CD4-positive, alpha-beta T cell (primary cell): ENCODE measurements at regions not wholly inside any gene's neighbourhood (a gene's known extent, or its start where the extent isn't known, plus 50 kb on each side); places are given as distances from the start of the nearest gene placed in this dataset.

Experiments
- ATAC-seq: fragments of 200-7000 bp; cut with Tn5 transposase; one replicate; pipeline ENCODE4 v1.10.0; 2022; ENCODE audit warnings: mild to moderate bottlenecking; ENCODE audit not compliant: poor library complexity
- CTCF ChIA-PET: fragments of 350-600 bp; sonication (Branson Sonifier 250); formaldehyde crosslinking; loops from one replicate; lab custom pipeline; 2021; ENCODE audit warnings: antibody characterized with exemption, inconsistent platforms; lab: Charles Lee
- POLR2A ChIA-PET: fragments of 350-600 bp; sonication (Branson Sonifier 250); formaldehyde crosslinking; loops from one replicate; lab custom pipeline; 2021; ENCODE audit warnings: antibody characterized with exemption, inconsistent platforms; lab: Charles Lee
- DNase-seq, 14 experiments: peaks; one replicate each; pipeline ENCODE4 v3.0.0-alpha.2; 2013 to 2020; ENCODE audit warnings: mixed read lengths in 2 of 14
- H3K27ac ChIP-seq, 2 donors: one replicate each; pipeline versions ENCODE4 v1.5.1 to v1.7.0; 2013; ENCODE audit warnings: low read length in 2 of 2, low read depth in 1 of 2, mild to moderate bottlenecking in 1 of 2
- H3K27me3 ChIP-seq, 2 experiments: 1 replicate in 1 of 2; 2 replicates in 1 of 2; pipeline versions ENCODE4 v1.6.1 to v1.7.0; 2013; ENCODE audit warnings: low read length in 2 of 2, control low read depth in 1 of 2, mild to moderate bottlenecking in 1 of 2, moderate library complexity in 1 of 2; ENCODE audit not compliant: insufficient read depth in 2 of 2, control insufficient read depth in 1 of 2
- H3K36me3 ChIP-seq: one replicate; pipeline ENCODE4 v1.6.1; 2013; ENCODE audit warnings: low read length, control low read depth; ENCODE audit not compliant: insufficient read depth
- H3K4me1 ChIP-seq: one replicate; pipeline ENCODE4 v1.6.1; 2013; ENCODE audit warnings: low read length, control low read depth; ENCODE audit not compliant: insufficient read depth
- H3K4me3 ChIP-seq: one replicate; pipeline ENCODE4 v1.5.1; 2013; ENCODE audit warnings: mild to moderate bottlenecking, low read length, moderate library complexity
- H3K9me3 ChIP-seq, 2 experiments: 1 replicate in 1 of 2; 2 replicates in 1 of 2; pipeline versions ENCODE4 v1.6.1 to v1.7.0; 2013; ENCODE audit warnings: low read length in 2 of 2, mild to moderate bottlenecking in 2 of 2, control low read depth in 1 of 2, moderate library complexity in 1 of 2; ENCODE audit not compliant: control insufficient read depth in 1 of 2, insufficient read depth in 1 of 2
- H3K27ac Mint-ChIP-seq: one replicate; pipeline ENCODE4 v1.8.0; 2020; ENCODE audit warnings: mixed read lengths
- H3K27me3 Mint-ChIP-seq: one replicate; pipeline ENCODE4 v1.8.0; 2021; ENCODE audit warnings: mixed read lengths
- H3K36me3 Mint-ChIP-seq: one replicate; pipeline ENCODE4 v1.8.0; 2021; ENCODE audit warnings: low read depth, mixed read lengths
- H3K4me1 Mint-ChIP-seq: one replicate; pipeline ENCODE4 v1.8.0; 2021; ENCODE audit warnings: low read depth, mixed read lengths
- H3K4me3 Mint-ChIP-seq: one replicate; pipeline ENCODE4 v1.8.0; 2020; ENCODE audit warnings: mild to moderate bottlenecking, mixed read lengths
- H3K9me3 Mint-ChIP-seq: one replicate; pipeline ENCODE4 v1.8.0; 2020; ENCODE audit warnings: mixed read lengths
- intact Hi-C, 2 experiments: fragments of 100-400 bp; cut with DNase I in 1 of 2; cut with micrococcal nuclease in 1 of 2; formaldehyde crosslinking; loops; one replicate each; pipeline versions ENCODE4 v1.15.1 to v1.9.0; 2023 to 2025; cut with DNase I, micrococcal nuclease
- TF ChIP-seq, protein P1 (sequence below): fragments of 200-600 bp; IDR thresholded peaks from one replicate; pipeline ENCODE4 v1.8.0; 2022; ENCODE audit warnings: antibody characterized with exemption, mild to moderate bottlenecking

GRCh38 chr3:35088943-35089342 is 550.4 kb upstream of the ARPP21 start:
- ATAC-seq: no peak
- DNase-seq: no peak
- Mint-ChIP-seq H3K4me3 (no peak overlapping the region), H3K27ac (no peak overlapping the region), H3K27me3 (no peaks in the 10 kb centered on the region), H3K9me3 (peaks cover 18% of the 10 kb centered on the region), H3K4me1 (no peaks in the 10 kb centered on the region), H3K36me3 (no peaks in the 10 kb centered on the region)
- Histone ChIP-seq H3K27me3 (no peaks in the 10 kb centered on the region), H3K9me3 (peaks cover 0 to 13% of the 10 kb centered on the region in 2 experiments), H3K36me3 (no peaks in the 10 kb centered on the region), H3K4me1 (no peaks in the 10 kb centered on the region), H3K27ac (no peak overlapping the region), H3K4me3 (no peak overlapping the region)
- intact Hi-C loops: no loop called here
- TF ChIP-seq, protein P1, sequence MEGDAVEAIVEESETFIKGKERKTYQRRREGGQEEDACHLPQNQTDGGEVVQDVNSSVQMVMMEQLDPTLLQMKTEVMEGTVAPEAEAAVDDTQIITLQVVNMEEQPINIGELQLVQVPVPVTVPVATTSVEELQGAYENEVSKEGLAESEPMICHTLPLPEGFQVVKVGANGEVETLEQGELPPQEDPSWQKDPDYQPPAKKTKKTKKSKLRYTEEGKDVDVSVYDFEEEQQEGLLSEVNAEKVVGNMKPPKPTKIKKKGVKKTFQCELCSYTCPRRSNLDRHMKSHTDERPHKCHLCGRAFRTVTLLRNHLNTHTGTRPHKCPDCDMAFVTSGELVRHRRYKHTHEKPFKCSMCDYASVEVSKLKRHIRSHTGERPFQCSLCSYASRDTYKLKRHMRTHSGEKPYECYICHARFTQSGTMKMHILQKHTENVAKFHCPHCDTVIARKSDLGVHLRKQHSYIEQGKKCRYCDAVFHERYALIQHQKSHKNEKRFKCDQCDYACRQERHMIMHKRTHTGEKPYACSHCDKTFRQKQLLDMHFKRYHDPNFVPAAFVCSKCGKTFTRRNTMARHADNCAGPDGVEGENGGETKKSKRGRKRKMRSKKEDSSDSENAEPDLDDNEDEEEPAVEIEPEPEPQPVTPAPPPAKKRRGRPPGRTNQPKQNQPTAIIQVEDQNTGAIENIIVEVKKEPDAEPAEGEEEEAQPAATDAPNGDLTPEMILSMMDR: no peak
- ChIA-PET POLR2A (no interaction called here), CTCF (no interaction called here)

GRCh38 chr3:35114686-35115085 is 524.6 kb upstream of the ARPP21 start:
- TF ChIP-seq, protein P1: no peak
- CTCF ChIA-PET: no interaction called here
- no peaks in the 10 kb centered on the region for H3K4me1 ChIP-seq
- POLR2A ChIA-PET: interaction anchor here (0.7 kb wide), 1 partner anchor 9 kb away, joined by 3 read pairs; no protein-coding TSS in a partner anchor
- Mint-ChIP-seq H3K27me3 (no peaks in the 10 kb centered on the region), H3K36me3 (no peaks in the 10 kb centered on the region), H3K9me3 (no peaks in the 10 kb centered on the region), H3K4me1 (no peaks in the 10 kb centered on the region), H3K27ac (no peak overlapping the region), H3K4me3 (no peak overlapping the region)
- no peak overlapping the region for H3K4me3 ChIP-seq
- no peaks in the 10 kb centered on the region for H3K9me3 ChIP-seq
- DNase-seq (no peak), ATAC-seq (no peak)
- no peaks in the 10 kb centered on the region for H3K36me3 ChIP-seq
- no peaks in the 10 kb centered on the region for H3K27me3 ChIP-seq
- H3K27ac ChIP-seq: no peak overlapping the region
- intact Hi-C loops: no loop called here

DNA sequence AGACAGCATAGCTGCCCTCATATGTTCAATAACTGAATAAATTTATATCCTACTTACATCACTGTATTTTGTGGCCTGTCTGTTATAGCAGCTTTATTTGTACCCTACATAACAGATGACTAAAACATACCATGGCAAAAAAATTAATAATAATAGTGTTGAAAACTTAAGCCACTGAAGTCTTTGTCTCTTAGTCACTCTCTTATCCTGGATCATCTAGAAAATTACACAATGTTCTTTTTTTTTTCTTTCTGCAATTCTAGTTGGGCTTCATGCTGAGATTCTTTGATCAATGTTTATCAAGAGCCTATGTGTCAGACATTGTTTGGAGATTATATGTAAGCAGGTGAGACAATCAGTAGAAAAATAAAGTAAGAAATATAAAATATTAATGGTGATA is 519.3 kb upstream of the ARPP21 start:
- Histone ChIP-seq H3K27me3 (no peaks in the 10 kb centered on the region), H3K36me3 (no peaks in the 10 kb centered on the region), H3K4me3 (no peak overlapping the region), H3K9me3 (no peaks in the 10 kb centered on the region), H3K4me1 (no peaks in the 10 kb centered on the region), H3K27ac (no peak overlapping the region)
- CTCF ChIA-PET: no interaction called here
- H3K9me3 Mint-ChIP-seq: no peaks in the 10 kb centered on the region
- TF ChIP-seq, protein P1: no peak
- H3K27ac Mint-ChIP-seq: no peak overlapping the region
- no peak overlapping the region for H3K4me3 Mint-ChIP-seq
- DNase-seq (no peak), ATAC-seq (no peak)
- no peaks in the 10 kb centered on the region for H3K4me1 Mint-ChIP-seq
- intact Hi-C loops: no loop called here
- POLR2A ChIA-PET: no interaction called here
- H3K36me3 Mint-ChIP-seq: no peaks in the 10 kb centered on the region
- H3K27me3 Mint-ChIP-seq: no peaks in the 10 kb centered on the region
